ENCODE measurements at regions not wholly inside any gene's neighbourhood (a gene's known extent, or its start where the extent isn't known, plus 50 kb on each side); places are given as distances from the start of the nearest gene placed in this dataset.

- H3K4me3 ChIP-seq (ENCODE audit: low read depth, low read length): no peak overlapping the region
- TF ChIP-seq, protein P1, sequence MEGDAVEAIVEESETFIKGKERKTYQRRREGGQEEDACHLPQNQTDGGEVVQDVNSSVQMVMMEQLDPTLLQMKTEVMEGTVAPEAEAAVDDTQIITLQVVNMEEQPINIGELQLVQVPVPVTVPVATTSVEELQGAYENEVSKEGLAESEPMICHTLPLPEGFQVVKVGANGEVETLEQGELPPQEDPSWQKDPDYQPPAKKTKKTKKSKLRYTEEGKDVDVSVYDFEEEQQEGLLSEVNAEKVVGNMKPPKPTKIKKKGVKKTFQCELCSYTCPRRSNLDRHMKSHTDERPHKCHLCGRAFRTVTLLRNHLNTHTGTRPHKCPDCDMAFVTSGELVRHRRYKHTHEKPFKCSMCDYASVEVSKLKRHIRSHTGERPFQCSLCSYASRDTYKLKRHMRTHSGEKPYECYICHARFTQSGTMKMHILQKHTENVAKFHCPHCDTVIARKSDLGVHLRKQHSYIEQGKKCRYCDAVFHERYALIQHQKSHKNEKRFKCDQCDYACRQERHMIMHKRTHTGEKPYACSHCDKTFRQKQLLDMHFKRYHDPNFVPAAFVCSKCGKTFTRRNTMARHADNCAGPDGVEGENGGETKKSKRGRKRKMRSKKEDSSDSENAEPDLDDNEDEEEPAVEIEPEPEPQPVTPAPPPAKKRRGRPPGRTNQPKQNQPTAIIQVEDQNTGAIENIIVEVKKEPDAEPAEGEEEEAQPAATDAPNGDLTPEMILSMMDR (IDR thresholded peaks at IDR 0.05; ENCODE audit: insufficient read depth, low read depth, low read length): no peak
- H3K36me3 ChIP-seq (ENCODE audit: control insufficient read depth, insufficient read depth, low read length): no peaks in the 10 kb centered on the region
- ChIA-PET POLR2A (no interaction called here), CTCF (no interaction called here)
- no peak for DNase-seq (ENCODE audit: low read depth)
- H3K27me3 ChIP-seq (ENCODE audit: control insufficient read depth, insufficient read depth, low read length): peaks cover 1% of the 10 kb centered on the region; the same call in 1 of the 2 replicates
Observed at GRCh38 chr2:18503376-18504228, 56.9 kb downstream of the RDH14 start.

GRCh38 chr2:18502142-18502541 is 58.3 kb downstream of the RDH14 start:
- TF ChIP-seq, protein P1 (IDR thresholded peaks at IDR 0.05; ENCODE audit: insufficient read depth, low read depth, low read length): no peak
- ChIA-PET POLR2A (no interaction called here), CTCF (no interaction called here)
- no peaks in the 10 kb centered on the region for H3K36me3 ChIP-seq (ENCODE audit: control insufficient read depth, insufficient read depth, low read length)
- no peak overlapping the region for H3K4me3 ChIP-seq (ENCODE audit: low read depth, low read length)
- H3K27me3 ChIP-seq (ENCODE audit: control insufficient read depth, insufficient read depth, low read length): peaks cover 1% of the 10 kb centered on the region; the same call in 1 of the 2 replicates
- no peak for DNase-seq (ENCODE audit: low read depth)

DNA sequence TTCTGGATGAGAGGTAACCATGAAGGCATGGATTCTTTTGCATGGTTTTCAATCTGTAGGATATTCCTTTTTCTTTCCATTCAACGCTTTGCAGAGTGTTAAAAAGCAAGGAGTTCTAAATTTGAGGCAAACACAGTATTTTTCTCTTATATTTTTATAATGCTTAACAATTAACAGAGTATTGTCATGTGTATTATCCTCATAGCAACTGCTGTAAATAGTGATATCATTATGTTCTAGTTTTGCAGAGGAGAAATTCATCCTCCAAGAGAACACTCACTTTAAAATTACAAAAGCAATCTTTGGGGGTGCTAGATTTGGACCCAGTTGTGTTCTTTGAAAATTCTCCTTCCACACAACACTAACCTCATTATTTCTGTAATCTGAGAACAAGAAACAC is 58.7 kb downstream of the RDH14 start:
- ChIA-PET POLR2A (no interaction called here), CTCF (no interaction called here)
- H3K4me3 ChIP-seq (ENCODE audit: low read depth, low read length): no peak overlapping the region
- peaks cover 1% of the 10 kb centered on the region; the same call in 1 of the 2 replicates for H3K27me3 ChIP-seq (ENCODE audit: control insufficient read depth, insufficient read depth, low read length)
- no peak for DNase-seq (ENCODE audit: low read depth)
- H3K36me3 ChIP-seq (ENCODE audit: control insufficient read depth, insufficient read depth, low read length): no peaks in the 10 kb centered on the region
- TF ChIP-seq, protein P1 (IDR thresholded peaks at IDR 0.05; ENCODE audit: insufficient read depth, low read depth, low read length): no peak

DNA sequence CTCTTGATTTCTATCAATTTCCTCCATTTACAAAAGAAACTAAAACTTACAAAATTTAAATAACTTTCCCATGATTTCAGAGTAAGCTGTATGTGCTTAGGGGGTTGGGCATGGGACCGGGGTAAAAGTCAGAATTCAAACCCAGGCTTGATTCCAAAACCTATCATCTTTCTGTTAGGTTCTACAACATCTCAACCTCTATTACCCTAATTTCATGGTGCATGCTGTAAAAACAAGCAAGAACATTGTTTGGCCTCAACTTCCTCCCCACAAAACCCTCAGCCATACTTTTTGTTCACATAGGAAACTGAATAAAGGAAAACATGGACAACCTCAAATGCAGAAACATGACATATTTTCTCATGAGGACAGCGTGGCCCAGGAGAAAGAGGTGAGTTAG is 59.3 kb downstream of the RDH14 start:
- H3K4me3 ChIP-seq (ENCODE audit: low read depth, low read length): no peak overlapping the region
- POLR2A ChIA-PET: no interaction called here
- H3K36me3 ChIP-seq (ENCODE audit: control insufficient read depth, insufficient read depth, low read length): no peaks in the 10 kb centered on the region
- TF ChIP-seq, protein P1 (IDR thresholded peaks at IDR 0.05; ENCODE audit: insufficient read depth, low read depth, low read length): no peak
- peaks cover 3% of the 10 kb centered on the region; the same call in 1 of the 2 replicates for H3K27me3 ChIP-seq (ENCODE audit: control insufficient read depth, insufficient read depth, low read length)
- no peak for DNase-seq (ENCODE audit: low read depth)
- CTCF ChIA-PET: interaction anchor here (0.7 kb wide), 1 partner anchor 12 kb away, joined by 3 read pairs; no protein-coding TSS in a partner anchor

GRCh38 chr2:18500333-18500732 is 60.1 kb downstream of the RDH14 start:
- POLR2A ChIA-PET: no interaction called here
- no peak for DNase-seq (ENCODE audit: low read depth)
- CTCF ChIA-PET: interaction anchor here (1.3 to 2.8 kb wide), 2 partner anchors 20 to 49 kb away, joined by 3 to 9 read pairs; no protein-coding TSS in a partner anchor

More at GRCh38 chr2:18500333-18500732, 60.1 kb downstream of the RDH14 start:
- TF ChIP-seq, protein P1 (IDR thresholded peaks at IDR 0.05; ENCODE audit: insufficient read depth, low read depth, low read length): no peak
- H3K27me3 ChIP-seq (ENCODE audit: control insufficient read depth, insufficient read depth, low read length): peaks cover 3% of the 10 kb centered on the region; the same call in 1 of the 2 replicates
- H3K36me3 ChIP-seq (ENCODE audit: control insufficient read depth, insufficient read depth, low read length): no peaks in the 10 kb centered on the region
- no peak overlapping the region for H3K4me3 ChIP-seq (ENCODE audit: low read depth, low read length)

Data from BJ (cell line).